SK-N-SH (cell line): ENCODE measurements at regions not wholly inside any gene's neighbourhood (a gene's known extent, or its start where the extent isn't known, plus 50 kb on each side); places are given as distances from the start of the nearest gene placed in this dataset.

Experiments used
- CTCF ChIA-PET: fragments of 300-600, 350-600 bp; formaldehyde crosslinking; extraction: SDS; loops from one replicate; lab custom pipeline; 2021; lab: Yijun Ruan, JAX
- POLR2A ChIA-PET: fragments of 350-600 bp; sonication (Branson Sonifier 250); formaldehyde crosslinking; extraction: SDS; loops from one replicate; lab custom pipeline; 2020; ENCODE audit warnings: antibody characterized with exemption, inconsistent platforms; lab: Yijun Ruan, JAX
- DNase-seq: peaks from one replicate; pipeline ENCODE4 v3.0.0; 2012
- H2AFZ ChIP-seq: fragments of 200-600 bp; sonication (generic); 2 replicates; pipeline ENCODE4 v1.8.1; 2016; ENCODE audit warnings: antibody characterized with exemption, mild to moderate bottlenecking, low read depth
- H3F3A ChIP-seq: fragments of 200-600 bp; sonication (generic); replicated peaks from 2 replicates; pipeline ENCODE3; 2016; ENCODE audit warnings: antibody characterized with exemption, mild to moderate bottlenecking; ENCODE audit not compliant: insufficient read depth
- H3K27ac ChIP-seq, 2 experiments: fragments of 200-500 bp in 1 of 2; fragments of 200-600 bp in 1 of 2; sonication (Bioruptor generic) in 1 of 2; sonication (generic), shearing (Covaris generic) in 1 of 2; 2 replicates each; pipeline versions ENCODE4 v1.5.1 to v1.6.1; 2014 to 2016; ENCODE audit warnings: low read depth in 2 of 2, inconsistent platforms in 1 of 2, low read length in 1 of 2, mild to moderate bottlenecking in 1 of 2, mixed read lengths in 1 of 2
- H3K27me3 ChIP-seq: fragments of 200-600 bp; sonication (generic), shearing (Covaris generic); 2 replicates; pipeline ENCODE4 v1.6.1; 2016; ENCODE audit warnings: mixed run types; ENCODE audit not compliant: insufficient read depth
- H3K36me3 ChIP-seq, 2 experiments: fragments of 200-500 bp in 1 of 2; fragments of 200-600 bp in 1 of 2; sonication (Bioruptor generic) in 1 of 2; sonication (generic) in 1 of 2; replicated peaks in 1 of 2; 2 replicates each; pipeline versions ENCODE3 to v1.5.1; 2014 to 2016; ENCODE audit warnings: low read length in 1 of 2, mild to moderate bottlenecking in 1 of 2; ENCODE audit not compliant: insufficient read depth in 2 of 2, control insufficient read depth in 1 of 2
- H3K4me1 ChIP-seq, 2 experiments: fragments of 200-500 bp in 1 of 2; fragments of 200-600 bp in 1 of 2; sonication (Bioruptor generic) in 1 of 2; sonication (generic), shearing (Covaris generic) in 1 of 2; 2 replicates each; pipeline versions ENCODE4 v1.5.1 to v1.6.1; 2014 to 2016; ENCODE audit warnings: low read depth in 1 of 2, low read length in 1 of 2, mixed run types in 1 of 2; ENCODE audit not compliant: insufficient read depth in 2 of 2, control insufficient read depth in 1 of 2
- H3K4me2 ChIP-seq: fragments of 200-600 bp; sonication (generic), shearing (Covaris generic); 2 replicates; pipeline ENCODE4 v1.6.1; 2017; ENCODE audit warnings: mixed run types
- H3K4me3 ChIP-seq, 2 experiments: fragments of 200-500 bp in 1 of 2; fragments of 200-600 bp in 1 of 2; sonication (Bioruptor generic) in 1 of 2; sonication (generic), shearing (Covaris generic) in 1 of 2; 2 replicates each; pipeline versions ENCODE4 v1.5.1 to v1.8.1; 2014 to 2016; ENCODE audit warnings: low read depth in 2 of 2, inconsistent platforms in 1 of 2, low read length in 1 of 2, mild to moderate bottlenecking in 1 of 2, mixed read lengths in 1 of 2, moderate library complexity in 1 of 2
- H3K79me2 ChIP-seq: fragments of 200-600 bp; sonication (generic); 2 replicates; pipeline ENCODE4 v1.8.1; 2017; ENCODE audit warnings: mild to moderate bottlenecking; ENCODE audit not compliant: insufficient read depth
- H3K9ac ChIP-seq: fragments of 200-600 bp; sonication (generic); 2 replicates; pipeline ENCODE4 v1.6.1; 2017; ENCODE audit warnings: mixed run types
- H3K9me2 ChIP-seq: fragments of 200-600 bp; sonication (generic); 2 replicates; pipeline ENCODE4 v1.6.1; 2017; ENCODE audit warnings: mixed run types
- H3K9me3 ChIP-seq: fragments of 200-600 bp; sonication (generic); 2 replicates; pipeline ENCODE4 v1.6.1; 2017; ENCODE audit warnings: mixed run types, mild to moderate bottlenecking, moderate library complexity
- H4K20me1 ChIP-seq: fragments of 200-600 bp; sonication (generic); 2 replicates; pipeline ENCODE4 v1.6.1; 2017; ENCODE audit warnings: mild to moderate bottlenecking, mixed run types; ENCODE audit not compliant: insufficient read depth
- CHD2 ChIP-seq: fragments of 150-350 bp; IDR thresholded peaks from 2 replicates; pipeline ENCODE4 v1.6.1; 2018; ENCODE audit warnings: low read length; ENCODE audit not compliant: partially characterized antibody
- ELF1 ChIP-seq: IDR thresholded peaks from 2 replicates; pipeline ENCODE4 v1.4.0; 2012
- FOSL2 ChIP-seq: IDR thresholded peaks from 2 replicates; pipeline ENCODE4 v1.4.0; 2012; ENCODE audit warnings: low read depth, mild to moderate bottlenecking, moderate library complexity, borderline replicate concordance
- FOXJ3 ChIP-seq: sonication (generic); formaldehyde crosslinking; IDR thresholded peaks from 2 replicates; pipeline ENCODE4 v1.5.1; 2020; ENCODE audit warnings: mild to moderate bottlenecking, missing genetic modification reagents
- FOXM1 ChIP-seq: IDR thresholded peaks from 2 replicates; pipeline ENCODE4 v1.4.0; 2012; ENCODE audit warnings: low read depth, mild to moderate bottlenecking
- GABPA ChIP-seq: IDR thresholded peaks from 2 replicates; pipeline ENCODE4 v1.4.0; 2012; ENCODE audit warnings: low read depth, mild to moderate bottlenecking
- JUND ChIP-seq: IDR thresholded peaks from 2 replicates; pipeline ENCODE4 v1.4.0; 2012
- MEF2A ChIP-seq: IDR thresholded peaks from 2 replicates; pipeline ENCODE4 v1.4.0; 2012; ENCODE audit warnings: low read depth, borderline replicate concordance
- POLR2AphosphoS5 ChIP-seq: IDR thresholded peaks from 2 replicates; pipeline ENCODE4 v1.6.1; 2012; ENCODE audit warnings: low read depth, low read length
- SIN3A ChIP-seq: IDR thresholded peaks from 2 replicates; pipeline ENCODE4 v1.6.1; 2012; ENCODE audit warnings: low read depth, mild to moderate bottlenecking, low read length, moderate library complexity, borderline replicate concordance
- TAF1 ChIP-seq: IDR thresholded peaks from 2 replicates; pipeline ENCODE4 v1.6.1; 2012; ENCODE audit warnings: low read depth, mild to moderate bottlenecking, low read length, moderate library complexity, borderline replicate concordance
- TCF12 ChIP-seq: IDR thresholded peaks from 2 replicates; pipeline ENCODE4 v1.4.0; 2012
- WGBS: methylation state at CpG from one replicate; pipeline ENCODE4 v1.1.6; 2017; ENCODE audit warnings: low lambda C conversion rate; 5-methylcytosine and 5-hydroxymethylcytosine counted together
- TF ChIP-seq, protein P1 (sequence below): IDR thresholded peaks from 2 replicates; pipeline ENCODE4; 2012
- TF ChIP-seq, protein P2 (sequence below): fragments of 150-350 bp; IDR thresholded peaks from 2 replicates; pipeline ENCODE4 v1.6.1; 2017; ENCODE audit warnings: antibody characterized with exemption, low read length, low read depth, borderline replicate concordance
- TF ChIP-seq, protein P3 (sequence below): IDR thresholded peaks from 2 replicates; pipeline ENCODE4 v1.4.0; 2012; ENCODE audit warnings: low read depth
- TF ChIP-seq, protein P4 (sequence below): fragments of 200-600 bp; sonication (generic); IDR thresholded peaks from 2 replicates; pipeline ENCODE4 v1.6.1; 2017; ENCODE audit warnings: antibody characterized with exemption, mild to moderate bottlenecking, moderate library complexity
- TF ChIP-seq, protein P5 (sequence below): IDR thresholded peaks from 2 replicates; pipeline ENCODE4 v1.6.1; 2012; ENCODE audit warnings: mild to moderate bottlenecking, low read depth, low read length, moderate library complexity
- TF ChIP-seq, protein P6 (sequence below): IDR thresholded peaks from 2 replicates; pipeline ENCODE4 v1.4.0; 2012; ENCODE audit warnings: low read depth, borderline replicate concordance

DNA sequence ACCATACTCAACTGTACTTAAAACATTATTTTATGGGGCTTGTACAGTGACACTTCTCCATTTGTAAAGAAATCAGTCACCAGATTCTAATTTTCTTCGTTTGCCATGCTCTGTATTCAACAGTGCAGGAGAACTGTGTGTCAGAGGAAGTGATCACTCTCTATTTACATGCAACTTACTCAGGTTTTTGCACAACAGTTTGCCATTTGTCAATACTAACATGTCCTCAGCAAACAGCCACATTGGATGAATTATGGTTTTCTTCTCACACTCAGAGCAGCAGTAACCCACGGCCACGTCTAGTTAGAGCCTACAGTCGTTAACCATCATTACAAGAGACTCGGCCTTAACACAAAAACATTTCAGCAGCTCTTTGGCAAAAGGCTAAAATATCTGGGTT lies 69.2 kb upstream of the SP4 start:
- Histone ChIP-seq H3K4me1 (no peaks in the 10 kb centered on the region), H3K9me3 (no peaks in the 10 kb centered on the region), H3K27me3 (no peaks in the 10 kb centered on the region; the same call in 1 of the 2 replicates), H3K4me3 (no peak overlapping the region), H3K27ac (no peak overlapping the region), H2AFZ (no peak overlapping the region), H4K20me1 (no peaks in the 10 kb centered on the region), H3K79me2 (no peaks in the 10 kb centered on the region), H3K4me2 (no peak overlapping the region), H3K9me2 (no peaks in the 10 kb centered on the region), H3K36me3 (no peaks in the 10 kb centered on the region), H3K9ac (no peak overlapping the region), H3F3A (no peaks in the 10 kb centered on the region)
- no peak for DNase-seq
- CTCF ChIA-PET, result no interaction called here
- POLR2A ChIA-PET, result no interaction called here
- WGBS, result under 1% methylated on average over 5 of the region's 5 CpGs
- TF ChIP-seq FOXJ3 (no peak), GABPA (no peak), FOXM1 (no peak), JUND (no peak)
- TF ChIP-seq, protein P1, sequence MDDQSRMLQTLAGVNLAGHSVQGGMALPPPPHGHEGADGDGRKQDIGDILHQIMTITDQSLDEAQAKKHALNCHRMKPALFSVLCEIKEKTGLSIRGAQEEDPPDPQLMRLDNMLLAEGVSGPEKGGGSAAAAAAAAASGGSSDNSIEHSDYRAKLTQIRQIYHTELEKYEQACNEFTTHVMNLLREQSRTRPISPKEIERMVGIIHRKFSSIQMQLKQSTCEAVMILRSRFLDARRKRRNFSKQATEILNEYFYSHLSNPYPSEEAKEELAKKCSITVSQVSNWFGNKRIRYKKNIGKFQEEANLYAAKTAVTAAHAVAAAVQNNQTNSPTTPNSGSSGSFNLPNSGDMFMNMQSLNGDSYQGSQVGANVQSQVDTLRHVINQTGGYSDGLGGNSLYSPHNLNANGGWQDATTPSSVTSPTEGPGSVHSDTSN, result no peak
- TF ChIP-seq, protein P2, sequence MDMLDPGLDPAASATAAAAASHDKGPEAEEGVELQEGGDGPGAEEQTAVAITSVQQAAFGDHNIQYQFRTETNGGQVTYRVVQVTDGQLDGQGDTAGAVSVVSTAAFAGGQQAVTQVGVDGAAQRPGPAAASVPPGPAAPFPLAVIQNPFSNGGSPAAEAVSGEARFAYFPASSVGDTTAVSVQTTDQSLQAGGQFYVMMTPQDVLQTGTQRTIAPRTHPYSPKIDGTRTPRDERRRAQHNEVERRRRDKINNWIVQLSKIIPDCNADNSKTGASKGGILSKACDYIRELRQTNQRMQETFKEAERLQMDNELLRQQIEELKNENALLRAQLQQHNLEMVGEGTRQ, result no peak
- TF ChIP-seq, protein P3, sequence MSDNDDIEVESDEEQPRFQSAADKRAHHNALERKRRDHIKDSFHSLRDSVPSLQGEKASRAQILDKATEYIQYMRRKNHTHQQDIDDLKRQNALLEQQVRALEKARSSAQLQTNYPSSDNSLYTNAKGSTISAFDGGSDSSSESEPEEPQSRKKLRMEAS, result no peak

DNA sequence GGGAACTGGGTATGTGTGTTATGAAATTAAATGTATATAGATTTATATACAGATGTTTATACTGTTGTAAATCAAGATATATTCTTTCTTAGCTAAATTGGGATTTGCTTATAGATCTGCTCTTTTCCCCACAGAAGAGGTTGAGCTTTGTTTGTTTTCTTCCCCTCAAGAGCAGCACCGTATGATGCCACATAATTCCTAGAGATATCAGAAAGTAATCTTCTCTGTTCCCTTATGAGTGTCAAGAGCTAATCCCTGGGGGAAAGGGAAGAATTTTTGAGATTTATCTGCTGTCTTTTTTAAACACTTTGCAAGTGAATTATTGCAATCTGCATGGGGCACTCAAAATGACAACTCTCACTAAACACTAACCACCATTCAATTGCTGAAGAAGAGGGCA lies 68.7 kb upstream of the SP4 start:
- no peak for DNase-seq
- Histone ChIP-seq H2AFZ (no peak overlapping the region), H3F3A (no peaks in the 10 kb centered on the region), H3K9ac (no peak overlapping the region), H3K27me3 (no peaks in the 10 kb centered on the region; the same call in 1 of the 2 replicates), H3K4me2 (no peak overlapping the region), H3K79me2 (no peaks in the 10 kb centered on the region), H3K4me1 (no peaks in the 10 kb centered on the region), H3K4me3 (no peak overlapping the region), H3K9me2 (no peaks in the 10 kb centered on the region), H3K27ac (no peak overlapping the region), H3K9me3 (no peaks in the 10 kb centered on the region), H3K36me3 (no peaks in the 10 kb centered on the region), H4K20me1 (no peaks in the 10 kb centered on the region)
- WGBS, result 9% methylated on average over 1 of the region's 1 CpG
- ChIA-PET CTCF (no interaction called here), POLR2A (no interaction called here)
- TF ChIP-seq, protein P4, sequence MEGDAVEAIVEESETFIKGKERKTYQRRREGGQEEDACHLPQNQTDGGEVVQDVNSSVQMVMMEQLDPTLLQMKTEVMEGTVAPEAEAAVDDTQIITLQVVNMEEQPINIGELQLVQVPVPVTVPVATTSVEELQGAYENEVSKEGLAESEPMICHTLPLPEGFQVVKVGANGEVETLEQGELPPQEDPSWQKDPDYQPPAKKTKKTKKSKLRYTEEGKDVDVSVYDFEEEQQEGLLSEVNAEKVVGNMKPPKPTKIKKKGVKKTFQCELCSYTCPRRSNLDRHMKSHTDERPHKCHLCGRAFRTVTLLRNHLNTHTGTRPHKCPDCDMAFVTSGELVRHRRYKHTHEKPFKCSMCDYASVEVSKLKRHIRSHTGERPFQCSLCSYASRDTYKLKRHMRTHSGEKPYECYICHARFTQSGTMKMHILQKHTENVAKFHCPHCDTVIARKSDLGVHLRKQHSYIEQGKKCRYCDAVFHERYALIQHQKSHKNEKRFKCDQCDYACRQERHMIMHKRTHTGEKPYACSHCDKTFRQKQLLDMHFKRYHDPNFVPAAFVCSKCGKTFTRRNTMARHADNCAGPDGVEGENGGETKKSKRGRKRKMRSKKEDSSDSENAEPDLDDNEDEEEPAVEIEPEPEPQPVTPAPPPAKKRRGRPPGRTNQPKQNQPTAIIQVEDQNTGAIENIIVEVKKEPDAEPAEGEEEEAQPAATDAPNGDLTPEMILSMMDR, result no peak
- TF ChIP-seq JUND, result no peak
- no peak for TF ChIP-seq FOSL2
- TF ChIP-seq MEF2A, result no peak
- TF ChIP-seq, protein P2, result no peak
- TF ChIP-seq TCF12, result no peak
- TF ChIP-seq SIN3A, result no peak
- no peak for TF ChIP-seq TAF1
- TF ChIP-seq, protein P5, sequence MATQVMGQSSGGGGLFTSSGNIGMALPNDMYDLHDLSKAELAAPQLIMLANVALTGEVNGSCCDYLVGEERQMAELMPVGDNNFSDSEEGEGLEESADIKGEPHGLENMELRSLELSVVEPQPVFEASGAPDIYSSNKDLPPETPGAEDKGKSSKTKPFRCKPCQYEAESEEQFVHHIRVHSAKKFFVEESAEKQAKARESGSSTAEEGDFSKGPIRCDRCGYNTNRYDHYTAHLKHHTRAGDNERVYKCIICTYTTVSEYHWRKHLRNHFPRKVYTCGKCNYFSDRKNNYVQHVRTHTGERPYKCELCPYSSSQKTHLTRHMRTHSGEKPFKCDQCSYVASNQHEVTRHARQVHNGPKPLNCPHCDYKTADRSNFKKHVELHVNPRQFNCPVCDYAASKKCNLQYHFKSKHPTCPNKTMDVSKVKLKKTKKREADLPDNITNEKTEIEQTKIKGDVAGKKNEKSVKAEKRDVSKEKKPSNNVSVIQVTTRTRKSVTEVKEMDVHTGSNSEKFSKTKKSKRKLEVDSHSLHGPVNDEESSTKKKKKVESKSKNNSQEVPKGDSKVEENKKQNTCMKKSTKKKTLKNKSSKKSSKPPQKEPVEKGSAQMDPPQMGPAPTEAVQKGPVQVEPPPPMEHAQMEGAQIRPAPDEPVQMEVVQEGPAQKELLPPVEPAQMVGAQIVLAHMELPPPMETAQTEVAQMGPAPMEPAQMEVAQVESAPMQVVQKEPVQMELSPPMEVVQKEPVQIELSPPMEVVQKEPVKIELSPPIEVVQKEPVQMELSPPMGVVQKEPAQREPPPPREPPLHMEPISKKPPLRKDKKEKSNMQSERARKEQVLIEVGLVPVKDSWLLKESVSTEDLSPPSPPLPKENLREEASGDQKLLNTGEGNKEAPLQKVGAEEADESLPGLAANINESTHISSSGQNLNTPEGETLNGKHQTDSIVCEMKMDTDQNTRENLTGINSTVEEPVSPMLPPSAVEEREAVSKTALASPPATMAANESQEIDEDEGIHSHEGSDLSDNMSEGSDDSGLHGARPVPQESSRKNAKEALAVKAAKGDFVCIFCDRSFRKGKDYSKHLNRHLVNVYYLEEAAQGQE, result no peak
- no peak for TF ChIP-seq ELF1
- TF ChIP-seq CHD2, result no peak
- TF ChIP-seq POLR2AphosphoS5, result no peak
- no peak for TF ChIP-seq FOXM1
- TF ChIP-seq, protein P6, sequence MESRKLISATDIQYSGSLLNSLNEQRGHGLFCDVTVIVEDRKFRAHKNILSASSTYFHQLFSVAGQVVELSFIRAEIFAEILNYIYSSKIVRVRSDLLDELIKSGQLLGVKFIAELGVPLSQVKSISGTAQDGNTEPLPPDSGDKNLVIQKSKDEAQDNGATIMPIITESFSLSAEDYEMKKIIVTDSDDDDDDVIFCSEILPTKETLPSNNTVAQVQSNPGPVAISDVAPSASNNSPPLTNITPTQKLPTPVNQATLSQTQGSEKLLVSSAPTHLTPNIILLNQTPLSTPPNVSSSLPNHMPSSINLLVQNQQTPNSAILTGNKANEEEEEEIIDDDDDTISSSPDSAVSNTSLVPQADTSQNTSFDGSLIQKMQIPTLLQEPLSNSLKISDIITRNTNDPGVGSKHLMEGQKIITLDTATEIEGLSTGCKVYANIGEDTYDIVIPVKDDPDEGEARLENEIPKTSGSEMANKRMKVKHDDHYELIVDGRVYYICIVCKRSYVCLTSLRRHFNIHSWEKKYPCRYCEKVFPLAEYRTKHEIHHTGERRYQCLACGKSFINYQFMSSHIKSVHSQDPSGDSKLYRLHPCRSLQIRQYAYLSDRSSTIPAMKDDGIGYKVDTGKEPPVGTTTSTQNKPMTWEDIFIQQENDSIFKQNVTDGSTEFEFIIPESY, result no peak
